DOHH2 (cell line): ENCODE measurements at regions not wholly inside any gene's neighbourhood (a gene's known extent, or its start where the extent isn't known, plus 50 kb on each side); places are given as distances from the start of the nearest gene placed in this dataset.

Source experiments
- H3F3A ChIP-seq: fragments of 200-600 bp; sonication (generic), shearing (Covaris generic); 2 replicates; pipeline ENCODE4 v1.6.0; 2016; ENCODE audit warnings: antibody characterized with exemption, mild to moderate bottlenecking; ENCODE audit not compliant: control insufficient read depth, insufficient read depth
- H3K27ac ChIP-seq: fragments of 200-600 bp; sonication (generic); 2 replicates; pipeline ENCODE4 v1.5.1; 2014; ENCODE audit warnings: low read depth, mild to moderate bottlenecking, low read length, moderate library complexity
- H3K27me3 ChIP-seq: fragments of 200-600 bp; sonication (generic); 2 replicates; pipeline ENCODE4 v1.6.1; 2014; ENCODE audit warnings: mild to moderate bottlenecking, low read length, mixed read lengths; ENCODE audit not compliant: control insufficient read depth
- H3K36me3 ChIP-seq: fragments of 200-600 bp; sonication (generic); 2 replicates; pipeline ENCODE4 v1.6.1; 2014; ENCODE audit warnings: mild to moderate bottlenecking, low read length, moderate library complexity, mixed read lengths; ENCODE audit not compliant: control insufficient read depth
- H3K4me1 ChIP-seq: fragments of 200-600 bp; sonication (generic); 2 replicates; pipeline ENCODE4 v1.6.1; 2014; ENCODE audit warnings: mild to moderate bottlenecking, low read length, mixed read lengths; ENCODE audit not compliant: control insufficient read depth
- H3K4me2 ChIP-seq: fragments of 200-600 bp; sonication (generic); 2 replicates; pipeline ENCODE4 v1.6.0; 2014; ENCODE audit warnings: mild to moderate bottlenecking, low read length, moderate library complexity
- H3K4me3 ChIP-seq: fragments of 200-600 bp; sonication (generic); 2 replicates; pipeline ENCODE4 v1.5.1; 2014; ENCODE audit warnings: mild to moderate bottlenecking, low read length, mixed read lengths
- H3K79me2 ChIP-seq: fragments of 200-600 bp; sonication (generic); 2 replicates; pipeline ENCODE4 v1.6.1; 2014; ENCODE audit warnings: mild to moderate bottlenecking, low read length, mixed read lengths; ENCODE audit not compliant: control insufficient read depth
- H3K9me2 ChIP-seq: fragments of 200-600 bp; sonication (generic); replicated peaks from 2 replicates; pipeline ENCODE4 v1.6.1; 2014; ENCODE audit warnings: mild to moderate bottlenecking, low read length, mixed read lengths; ENCODE audit not compliant: control insufficient read depth
- H3K9me3 ChIP-seq: fragments of 200-600 bp; sonication (generic); 2 replicates; pipeline ENCODE4 v1.6.1; 2014; ENCODE audit warnings: antibody characterized with exemption, low read length, mixed read lengths; ENCODE audit not compliant: control insufficient read depth, insufficient read depth
- H4K20me1 ChIP-seq: fragments of 200-600 bp; sonication (generic); 2 replicates; pipeline ENCODE4 v1.6.0; 2014; ENCODE audit warnings: low read depth, mild to moderate bottlenecking, antibody characterized with exemption, low read length, moderate library complexity; ENCODE audit not compliant: control insufficient read depth, insufficient read depth
- EZH2phosphoT487 ChIP-seq: fragments of 200-600 bp; sonication (generic); IDR thresholded peaks from 2 replicates; pipeline ENCODE4 v1.6.1; 2017; ENCODE audit warnings: borderline replicate concordance, mild to moderate bottlenecking, antibody characterized with exemption, low read length, moderate library complexity, mixed read lengths
- TF ChIP-seq, protein P1 (sequence below): fragments of 200-600 bp; sonication (generic); IDR thresholded peaks from one replicate; pipeline ENCODE4 v1.5.1; 2014; ENCODE audit warnings: antibody characterized with exemption, mild to moderate bottlenecking, low read depth, low read length; ENCODE audit not compliant: poor library complexity, severe bottlenecking

DNA sequence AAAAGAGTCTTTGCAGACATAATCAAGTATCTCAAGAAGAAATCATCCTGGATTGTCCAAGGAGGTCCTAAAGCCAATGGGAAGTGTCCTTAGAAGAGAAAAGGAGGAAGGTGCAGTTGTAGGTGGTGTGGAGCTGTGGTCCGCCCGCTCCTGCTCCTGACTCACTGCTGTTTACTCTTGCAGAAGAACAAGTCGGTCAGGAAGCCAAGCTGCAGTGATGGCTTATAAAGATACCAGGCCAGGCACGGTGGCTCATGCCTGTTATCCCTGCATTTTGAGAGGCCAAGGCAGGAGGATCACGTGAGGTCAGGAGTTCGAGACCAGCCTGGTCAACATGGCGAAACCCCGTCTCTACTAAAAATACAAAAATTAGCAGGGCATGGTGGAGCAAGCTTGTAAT is 66.4 kb upstream of the ATP6AP2 start:
- Histone ChIP-seq H3K4me1 (no peaks in the 10 kb centered on the region), H3K9me2 (no peaks in the 10 kb centered on the region), H3K36me3 (no peaks in the 10 kb centered on the region), H3K4me3 (no peak overlapping the region), H3K9me3 (no peaks in the 10 kb centered on the region), H3K4me2 (no peak overlapping the region), H3K27me3 (no peaks in the 10 kb centered on the region), H3F3A (no peaks in the 10 kb centered on the region), H3K27ac (no peak overlapping the region), H3K79me2 (no peaks in the 10 kb centered on the region), H4K20me1 (no peaks in the 10 kb centered on the region)
- TF ChIP-seq, protein P1, sequence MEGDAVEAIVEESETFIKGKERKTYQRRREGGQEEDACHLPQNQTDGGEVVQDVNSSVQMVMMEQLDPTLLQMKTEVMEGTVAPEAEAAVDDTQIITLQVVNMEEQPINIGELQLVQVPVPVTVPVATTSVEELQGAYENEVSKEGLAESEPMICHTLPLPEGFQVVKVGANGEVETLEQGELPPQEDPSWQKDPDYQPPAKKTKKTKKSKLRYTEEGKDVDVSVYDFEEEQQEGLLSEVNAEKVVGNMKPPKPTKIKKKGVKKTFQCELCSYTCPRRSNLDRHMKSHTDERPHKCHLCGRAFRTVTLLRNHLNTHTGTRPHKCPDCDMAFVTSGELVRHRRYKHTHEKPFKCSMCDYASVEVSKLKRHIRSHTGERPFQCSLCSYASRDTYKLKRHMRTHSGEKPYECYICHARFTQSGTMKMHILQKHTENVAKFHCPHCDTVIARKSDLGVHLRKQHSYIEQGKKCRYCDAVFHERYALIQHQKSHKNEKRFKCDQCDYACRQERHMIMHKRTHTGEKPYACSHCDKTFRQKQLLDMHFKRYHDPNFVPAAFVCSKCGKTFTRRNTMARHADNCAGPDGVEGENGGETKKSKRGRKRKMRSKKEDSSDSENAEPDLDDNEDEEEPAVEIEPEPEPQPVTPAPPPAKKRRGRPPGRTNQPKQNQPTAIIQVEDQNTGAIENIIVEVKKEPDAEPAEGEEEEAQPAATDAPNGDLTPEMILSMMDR = no peak
- no peak for TF ChIP-seq EZH2phosphoT487

DNA sequence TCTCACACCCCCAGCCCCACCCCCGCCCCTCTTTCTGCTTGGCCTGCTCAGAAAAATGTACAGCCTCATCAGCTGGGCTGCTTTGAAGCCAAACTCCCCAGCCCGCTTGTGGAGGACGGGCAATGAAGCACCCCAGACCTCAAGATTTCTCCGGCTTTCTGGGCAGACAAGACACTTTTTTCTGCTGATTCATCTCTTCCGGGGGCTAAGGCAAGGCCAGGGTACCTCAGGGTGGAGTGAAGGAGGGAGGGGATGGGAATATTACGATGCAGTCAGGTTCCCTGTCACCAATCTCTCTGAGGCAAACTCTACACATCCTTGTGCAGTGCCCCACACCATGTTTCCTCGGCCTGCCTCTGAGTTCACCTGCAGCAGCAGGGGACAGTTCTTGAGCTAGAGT is 66.9 kb upstream of the ATP6AP2 start:
- no peaks in the 10 kb centered on the region for H3K27me3 ChIP-seq
- TF ChIP-seq, protein P1 = no peak
- TF ChIP-seq EZH2phosphoT487 = no peak
- H3K4me1 ChIP-seq = no peaks in the 10 kb centered on the region
- no peak overlapping the region for H3K4me3 ChIP-seq
- H3K27ac ChIP-seq = no peak overlapping the region
- no peaks in the 10 kb centered on the region for H3K79me2 ChIP-seq
- H3K4me2 ChIP-seq = no peak overlapping the region
- no peaks in the 10 kb centered on the region for H3K36me3 ChIP-seq
- no peaks in the 10 kb centered on the region for H3F3A ChIP-seq
- no peaks in the 10 kb centered on the region for H4K20me1 ChIP-seq
- H3K9me3 ChIP-seq = no peaks in the 10 kb centered on the region
- no peaks in the 10 kb centered on the region for H3K9me2 ChIP-seq

DNA sequence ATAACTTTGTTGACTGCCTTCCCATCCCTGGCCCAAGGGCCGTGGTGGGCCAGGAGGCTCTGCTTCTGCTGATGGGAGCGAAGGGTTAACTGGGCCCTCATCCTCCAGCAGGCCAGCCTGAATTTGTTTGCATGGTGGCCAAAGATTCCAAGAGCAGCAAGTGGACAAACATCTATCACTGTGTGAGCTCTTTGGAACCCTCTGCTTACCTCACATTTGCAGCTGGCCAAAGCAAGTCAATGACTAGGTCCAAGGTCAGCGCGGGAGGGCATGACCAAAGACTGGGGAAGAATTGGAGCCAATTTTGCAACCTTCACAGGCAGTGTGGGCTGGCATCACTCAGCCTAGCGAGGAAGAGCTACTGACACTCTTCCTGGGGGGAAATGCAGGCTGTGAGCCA is 67.8 kb upstream of the ATP6AP2 start:
- H3K36me3 ChIP-seq = no peaks in the 10 kb centered on the region
- no peaks in the 10 kb centered on the region for H3F3A ChIP-seq
- H3K79me2 ChIP-seq = no peaks in the 10 kb centered on the region
- no peak overlapping the region for H3K27ac ChIP-seq
- H3K4me1 ChIP-seq = no peaks in the 10 kb centered on the region
- no peaks in the 10 kb centered on the region for H3K9me3 ChIP-seq
- no peak overlapping the region for H3K4me2 ChIP-seq
- TF ChIP-seq, protein P1 = no peak
- TF ChIP-seq EZH2phosphoT487 = no peak
- H4K20me1 ChIP-seq = no peaks in the 10 kb centered on the region
- no peaks in the 10 kb centered on the region for H3K27me3 ChIP-seq
- H3K4me3 ChIP-seq = no peak overlapping the region
- no peaks in the 10 kb centered on the region for H3K9me2 ChIP-seq

DNA sequence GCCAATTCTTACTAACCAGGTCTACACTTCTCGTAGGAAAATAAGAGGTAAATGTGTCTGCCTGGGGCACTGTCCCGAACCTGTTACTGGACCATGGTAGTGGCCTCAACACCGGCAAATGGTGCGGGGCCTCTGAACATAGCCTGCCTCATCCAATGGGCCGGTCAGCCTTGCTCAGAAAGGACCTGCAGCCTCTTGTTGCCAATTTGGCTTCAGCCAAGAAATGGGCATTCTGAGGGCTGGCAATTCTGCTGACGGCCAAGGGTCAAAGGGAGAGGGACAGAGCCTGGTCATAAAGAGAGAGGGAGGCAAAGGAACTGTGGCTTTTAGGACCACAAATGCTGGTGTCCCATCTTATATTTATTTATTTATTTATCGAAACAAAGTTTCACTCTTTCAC is 69.5 kb upstream of the ATP6AP2 start:
- H3K9me3 ChIP-seq = no peaks in the 10 kb centered on the region
- no peaks in the 10 kb centered on the region for H3K36me3 ChIP-seq
- no peak overlapping the region for H3K4me2 ChIP-seq
- no peaks in the 10 kb centered on the region for H3K27me3 ChIP-seq
- H3K4me1 ChIP-seq = no peaks in the 10 kb centered on the region
- no peaks in the 10 kb centered on the region for H3F3A ChIP-seq
- TF ChIP-seq EZH2phosphoT487 = no peak
- TF ChIP-seq, protein P1 = no peak
- no peaks in the 10 kb centered on the region for H4K20me1 ChIP-seq
- no peaks in the 10 kb centered on the region for H3K9me2 ChIP-seq
- no peak overlapping the region for H3K4me3 ChIP-seq
- no peaks in the 10 kb centered on the region for H3K79me2 ChIP-seq
- H3K27ac ChIP-seq = no peak overlapping the region
